ENCODE measurements at regions not wholly inside any gene's neighbourhood (a gene's known extent, or its start where the extent isn't known, plus 50 kb on each side); places are given as distances from the start of the nearest gene placed in this dataset.

GRCh38 chr4:111453216-111453615 is 692.0 kb upstream of the FAM241A start:
- no peaks in the 10 kb centered on the region for H3K4me1 ChIP-seq (ENCODE audit: control insufficient read depth, insufficient read depth, low read length)
- no peak overlapping the region for H3K9ac ChIP-seq (ENCODE audit: extremely low read depth, low read length, poor library complexity, severe bottlenecking)
- Mint-ChIP-seq H3K4me3 (no peak overlapping the region), H3K9me3 (no peaks in the 10 kb centered on the region), H3K36me3 (ENCODE audit: low read depth) (no peaks in the 10 kb centered on the region), H3K27me3 (ENCODE audit: insufficient read depth) (no peaks in the 10 kb centered on the region), H3K4me1 (peaks cover 2% of the 10 kb centered on the region), H3K27ac (no peak overlapping the region)
- H3K9me3 ChIP-seq (ENCODE audit: control insufficient read depth, low read length), result no peaks in the 10 kb centered on the region
- DNase-seq, result no peak
- no peak overlapping the region for H3K27ac ChIP-seq (ENCODE audit: low read depth, low read length)
- no peaks in the 10 kb centered on the region for H3K27me3 ChIP-seq (ENCODE audit: control insufficient read depth, insufficient read depth, low read length, poor library complexity, severe bottlenecking)
- no peak for TF ChIP-seq CTCF (conservative IDR thresholded peaks at IDR 0.05)
- no peak overlapping the region for H3K4me3 ChIP-seq (ENCODE audit: low read length)
- H3K36me3 ChIP-seq (ENCODE audit: control insufficient read depth, insufficient read depth, low read length), result no peaks in the 10 kb centered on the region

- WGBS, 2 experiments (ENCODE audit: insufficient coverage in 1 of 2, insufficient read length in 1 of 2), result 76 to 80% methylated on average over 1 to 4 of the region's 4 CpGs
- peak; percentile 59 for DNase-seq
These were observed 690.3 kb upstream of the FAM241A start for GRCh38 chr4:111454961-111455360.

GRCh38 chr4:111464251-111465045 is 680.8 kb upstream of the FAM241A start:
- Histone ChIP-seq H3K36me3 (ENCODE audit: control insufficient read depth, insufficient read depth, low read length) (no peaks in the 10 kb centered on the region), H3K9ac (ENCODE audit: extremely low read depth, low read length, poor library complexity, severe bottlenecking) (no peak overlapping the region), H3K4me3 (ENCODE audit: low read length) (no peak overlapping the region), H3K4me1 (ENCODE audit: control insufficient read depth, insufficient read depth, low read length) (no peaks in the 10 kb centered on the region), H3K9me3 (ENCODE audit: control insufficient read depth, low read length) (no peaks in the 10 kb centered on the region), H3K27ac (ENCODE audit: low read depth, low read length) (no peak overlapping the region), H3K27me3 (ENCODE audit: control insufficient read depth, insufficient read depth, low read length, poor library complexity, severe bottlenecking) (no peaks in the 10 kb centered on the region)
- 84 to 94% methylated on average over 7 to 8 of the region's 8 CpGs for WGBS, 2 experiments (ENCODE audit: insufficient coverage in 1 of 2, insufficient read length in 1 of 2)
- Mint-ChIP-seq H3K36me3 (ENCODE audit: low read depth) (no peaks in the 10 kb centered on the region), H3K4me1 (no peaks in the 10 kb centered on the region), H3K9me3 (no peaks in the 10 kb centered on the region), H3K27ac (no peak overlapping the region), H3K27me3 (ENCODE audit: insufficient read depth) (peaks cover 1% of the 10 kb centered on the region), H3K4me3 (no peak overlapping the region)
- no peak for TF ChIP-seq CTCF (conservative IDR thresholded peaks at IDR 0.05)
- no peak for DNase-seq

More at GRCh38 chr4:111454961-111455360, 690.3 kb upstream of the FAM241A start:
- Histone ChIP-seq H3K27me3 (ENCODE audit: control insufficient read depth, insufficient read depth, low read length, poor library complexity, severe bottlenecking) (no peaks in the 10 kb centered on the region), H3K9me3 (ENCODE audit: control insufficient read depth, low read length) (no peaks in the 10 kb centered on the region), H3K27ac (ENCODE audit: low read depth, low read length) (no peak overlapping the region), H3K4me1 (ENCODE audit: control insufficient read depth, insufficient read depth, low read length) (no peaks in the 10 kb centered on the region), H3K4me3 (ENCODE audit: low read length) (no peak overlapping the region), H3K9ac (ENCODE audit: extremely low read depth, low read length, poor library complexity, severe bottlenecking) (no peak overlapping the region), H3K36me3 (ENCODE audit: control insufficient read depth, insufficient read depth, low read length) (no peaks in the 10 kb centered on the region)
- no peaks in the 10 kb centered on the region for H3K36me3 Mint-ChIP-seq (ENCODE audit: low read depth)
- H3K9me3 Mint-ChIP-seq, result no peaks in the 10 kb centered on the region
- no peaks in the 10 kb centered on the region for H3K4me1 Mint-ChIP-seq
- H3K4me3 Mint-ChIP-seq, result no peak overlapping the region
- H3K27me3 Mint-ChIP-seq (ENCODE audit: insufficient read depth), result no peaks in the 10 kb centered on the region
- no peak for TF ChIP-seq CTCF (conservative IDR thresholded peaks at IDR 0.05)
- H3K27ac Mint-ChIP-seq, result no peak overlapping the region
